T1000 (cell line): ENCODE measurements at regions not wholly inside any gene's neighbourhood (a gene's known extent, or its start where the extent isn't known, plus 50 kb on each side); places are given as distances from the start of the nearest gene placed in this dataset.
"Not testable (repeated sequence)": the region's sequence is repeated elsewhere in the genome, so short reads cannot be mapped to it uniquely, and the experiment has no call there.

ENCODE experiments used
- DNase-seq: peaks from one replicate; lab custom pipeline; 2025; ENCODE audit warnings: mixed read lengths; lab: John Stamatoyannopoulos, UW

GRCh38 chr11:39462506-39462905 is 1996.9 kb downstream of the LRRC4C start:
- DNase-seq, result no peak

- DNase-seq, result no peak
Measured at GRCh38 chr11:39461066-39461465, 1998.4 kb downstream of the LRRC4C start.

GRCh38 chr11:39459606-39460005 is 1999.8 kb downstream of the LRRC4C start:
- DNase-seq, result no peak

GRCh38 chr11:39458481-39458880 is 2001.0 kb downstream of the LRRC4C start:
- DNase-seq, result no peak

- no peak for DNase-seq
Measured at GRCh38 chr11:39443424-39444022, 2015.9 kb downstream of the LRRC4C start.

- DNase-seq, result no peak
Measured at GRCh38 chr11:39442177-39442576, 2017.3 kb downstream of the LRRC4C start.

- DNase-seq, result no peak
Measured at GRCh38 chr11:39435641-39436040, 2023.8 kb downstream of the LRRC4C start.

GRCh38 chr11:39434466-39434865 is 2025.0 kb downstream of the LRRC4C start:
- no peak for DNase-seq

- no peak for DNase-seq
Measured at GRCh38 chr11:39432929-39433328, 2026.5 kb downstream of the LRRC4C start.

GRCh38 chr11:39425226-39425625 is 2034.2 kb downstream of the LRRC4C start:
- no peak for DNase-seq

- no peak for DNase-seq
Measured at GRCh38 chr11:39412117-39412516, 2047.3 kb downstream of the LRRC4C start.

- DNase-seq, result no peak
Measured at GRCh38 chr11:39385911-39386310, 2073.5 kb downstream of the LRRC4C start.

GRCh38 chr11:39374963-39375698 is 2084.3 kb downstream of the LRRC4C start:
- no peak for DNase-seq

- no peak for DNase-seq
Measured at GRCh38 chr11:39367534-39367933, 2091.9 kb downstream of the LRRC4C start.

- DNase-seq, result peak; percentile 7
Measured at GRCh38 chr11:39365809-39366436, 2093.5 kb downstream of the LRRC4C start.

- no peak for DNase-seq
Measured at GRCh38 chr11:39363571-39363970, 2095.9 kb downstream of the LRRC4C start.

GRCh38 chr11:39361557-39361956 is 2097.9 kb downstream of the LRRC4C start:
- no peak for DNase-seq

GRCh38 chr11:39345834-39346442 is 2113.5 kb downstream of the LRRC4C start:
- no peak for DNase-seq

- DNase-seq, result no peak
Measured at GRCh38 chr11:39341461-39341860, 2118.0 kb downstream of the LRRC4C start.

GRCh38 chr11:39333006-39333405 is 2126.4 kb downstream of the LRRC4C start:
- DNase-seq, result not testable (repeated sequence)

- DNase-seq, result no peak
Measured at GRCh38 chr11:39327302-39327701, 2132.2 kb downstream of the LRRC4C start.

GRCh38 chr11:39311888-39312287 is 2147.6 kb downstream of the LRRC4C start:
- not testable (repeated sequence) for DNase-seq

GRCh38 chr11:39304586-39304985 is 2154.9 kb downstream of the LRRC4C start:
- DNase-seq, result no peak
